ENCODE measurements at regions not wholly inside any gene's neighbourhood (a gene's known extent, or its start where the extent isn't known, plus 50 kb on each side); places are given as distances from the start of the nearest gene placed in this dataset.

GRCh38 chr5:12780536-12780935 is 876.3 kb upstream of the CTNND2 start:
- Mint-ChIP-seq H3K4me3 (no peak overlapping the region), H3K27me3 (ENCODE audit: insufficient read depth) (no peaks in the 10 kb centered on the region), H3K36me3 (ENCODE audit: low read depth) (no peaks in the 10 kb centered on the region), H3K4me1 (no peaks in the 10 kb centered on the region), H3K27ac (no peak overlapping the region), H3K9me3 (no peaks in the 10 kb centered on the region)
- 92 to 95% methylated on average over 2 to 4 of the region's 5 CpGs for WGBS, 2 experiments (ENCODE audit: insufficient coverage in 1 of 2, insufficient read length in 1 of 2)
- Histone ChIP-seq H3K4me1 (ENCODE audit: control insufficient read depth, insufficient read depth, low read length) (no peaks in the 10 kb centered on the region), H3K27me3 (ENCODE audit: control insufficient read depth, insufficient read depth, low read length, poor library complexity, severe bottlenecking) (no peaks in the 10 kb centered on the region), H3K4me3 (ENCODE audit: low read length) (no peak overlapping the region), H3K36me3 (ENCODE audit: control insufficient read depth, insufficient read depth, low read length) (no peaks in the 10 kb centered on the region), H3K27ac (ENCODE audit: low read depth, low read length) (no peak overlapping the region), H3K9ac (ENCODE audit: extremely low read depth, low read length, poor library complexity, severe bottlenecking) (no peak overlapping the region), H3K9me3 (ENCODE audit: control insufficient read depth, low read length) (no peaks in the 10 kb centered on the region)
- no peak for DNase-seq
- TF ChIP-seq, protein P1, sequence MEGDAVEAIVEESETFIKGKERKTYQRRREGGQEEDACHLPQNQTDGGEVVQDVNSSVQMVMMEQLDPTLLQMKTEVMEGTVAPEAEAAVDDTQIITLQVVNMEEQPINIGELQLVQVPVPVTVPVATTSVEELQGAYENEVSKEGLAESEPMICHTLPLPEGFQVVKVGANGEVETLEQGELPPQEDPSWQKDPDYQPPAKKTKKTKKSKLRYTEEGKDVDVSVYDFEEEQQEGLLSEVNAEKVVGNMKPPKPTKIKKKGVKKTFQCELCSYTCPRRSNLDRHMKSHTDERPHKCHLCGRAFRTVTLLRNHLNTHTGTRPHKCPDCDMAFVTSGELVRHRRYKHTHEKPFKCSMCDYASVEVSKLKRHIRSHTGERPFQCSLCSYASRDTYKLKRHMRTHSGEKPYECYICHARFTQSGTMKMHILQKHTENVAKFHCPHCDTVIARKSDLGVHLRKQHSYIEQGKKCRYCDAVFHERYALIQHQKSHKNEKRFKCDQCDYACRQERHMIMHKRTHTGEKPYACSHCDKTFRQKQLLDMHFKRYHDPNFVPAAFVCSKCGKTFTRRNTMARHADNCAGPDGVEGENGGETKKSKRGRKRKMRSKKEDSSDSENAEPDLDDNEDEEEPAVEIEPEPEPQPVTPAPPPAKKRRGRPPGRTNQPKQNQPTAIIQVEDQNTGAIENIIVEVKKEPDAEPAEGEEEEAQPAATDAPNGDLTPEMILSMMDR (conservative IDR thresholded peaks at IDR 0.05) = no peak

DNA sequence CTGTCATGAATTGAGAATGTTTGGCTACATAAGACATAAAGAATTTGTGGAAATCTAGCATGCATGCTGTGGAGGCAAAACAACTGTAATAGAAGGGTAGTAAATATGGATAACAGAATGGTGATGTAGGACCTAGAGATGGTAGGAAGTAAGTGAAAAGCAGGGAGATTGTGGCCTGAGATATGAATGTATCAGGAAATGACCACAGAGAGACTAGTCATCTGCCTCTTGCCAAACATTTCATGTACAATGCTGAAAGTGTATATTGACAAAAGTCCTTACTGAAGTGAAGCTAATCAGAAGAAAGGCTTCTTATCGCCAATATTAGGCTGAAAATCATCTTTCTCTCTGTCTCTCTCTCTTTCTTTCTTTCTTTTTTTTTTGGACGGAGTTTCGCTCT is 873.1 kb upstream of the CTNND2 start:
- Histone ChIP-seq H3K9me3 (ENCODE audit: control insufficient read depth, low read length) (no peaks in the 10 kb centered on the region), H3K4me3 (ENCODE audit: low read length) (no peak overlapping the region), H3K27me3 (ENCODE audit: control insufficient read depth, insufficient read depth, low read length, poor library complexity, severe bottlenecking) (no peaks in the 10 kb centered on the region), H3K27ac (ENCODE audit: low read depth, low read length) (no peak overlapping the region), H3K9ac (ENCODE audit: extremely low read depth, low read length, poor library complexity, severe bottlenecking) (no peak overlapping the region), H3K36me3 (ENCODE audit: control insufficient read depth, insufficient read depth, low read length) (no peaks in the 10 kb centered on the region), H3K4me1 (ENCODE audit: control insufficient read depth, insufficient read depth, low read length) (no peaks in the 10 kb centered on the region)
- Mint-ChIP-seq H3K27me3 (ENCODE audit: insufficient read depth) (no peaks in the 10 kb centered on the region), H3K36me3 (ENCODE audit: low read depth) (no peaks in the 10 kb centered on the region), H3K4me3 (no peak overlapping the region), H3K9me3 (no peaks in the 10 kb centered on the region), H3K4me1 (no peaks in the 10 kb centered on the region), H3K27ac (no peak overlapping the region)
- DNase-seq = no peak
- WGBS, 2 experiments (ENCODE audit: insufficient coverage in 1 of 2, insufficient read length in 1 of 2) = 82 to 90% methylated on average over 1 to 3 of the region's 3 CpGs
- TF ChIP-seq, protein P1 (conservative IDR thresholded peaks at IDR 0.05) = no peak

- peaks cover 1% of the 10 kb centered on the region for H3K9me3 Mint-ChIP-seq
- Histone ChIP-seq H3K36me3 (ENCODE audit: control insufficient read depth, insufficient read depth, low read length) (no peaks in the 10 kb centered on the region), H3K4me3 (ENCODE audit: low read length) (no peak overlapping the region), H3K27ac (ENCODE audit: low read depth, low read length) (no peak overlapping the region), H3K9ac (ENCODE audit: extremely low read depth, low read length, poor library complexity, severe bottlenecking) (no peak overlapping the region), H3K4me1 (ENCODE audit: control insufficient read depth, insufficient read depth, low read length) (no peaks in the 10 kb centered on the region), H3K9me3 (ENCODE audit: control insufficient read depth, low read length) (no peaks in the 10 kb centered on the region), H3K27me3 (ENCODE audit: control insufficient read depth, insufficient read depth, low read length, poor library complexity, severe bottlenecking) (no peaks in the 10 kb centered on the region)
- H3K27ac Mint-ChIP-seq = no peak overlapping the region
- DNase-seq = no peak
- TF ChIP-seq, protein P1 (conservative IDR thresholded peaks at IDR 0.05) = no peak
- H3K36me3 Mint-ChIP-seq (ENCODE audit: low read depth) = no peaks in the 10 kb centered on the region
- WGBS, 2 experiments (ENCODE audit: insufficient coverage in 1 of 2, insufficient read length in 1 of 2) = 85 to 87% methylated on average over 3 to 4 of the region's 4 CpGs
- no peaks in the 10 kb centered on the region for H3K27me3 Mint-ChIP-seq (ENCODE audit: insufficient read depth)
- no peak overlapping the region for H3K4me3 Mint-ChIP-seq
- H3K4me1 Mint-ChIP-seq = no peaks in the 10 kb centered on the region
Observed at GRCh38 chr5:12772276-12772675, 868.0 kb upstream of the CTNND2 start.
